ENCODE measurements at regions not wholly inside any gene's neighbourhood (a gene's known extent, or its start where the extent isn't known, plus 50 kb on each side); places are given as distances from the start of the nearest gene placed in this dataset.

DNA sequence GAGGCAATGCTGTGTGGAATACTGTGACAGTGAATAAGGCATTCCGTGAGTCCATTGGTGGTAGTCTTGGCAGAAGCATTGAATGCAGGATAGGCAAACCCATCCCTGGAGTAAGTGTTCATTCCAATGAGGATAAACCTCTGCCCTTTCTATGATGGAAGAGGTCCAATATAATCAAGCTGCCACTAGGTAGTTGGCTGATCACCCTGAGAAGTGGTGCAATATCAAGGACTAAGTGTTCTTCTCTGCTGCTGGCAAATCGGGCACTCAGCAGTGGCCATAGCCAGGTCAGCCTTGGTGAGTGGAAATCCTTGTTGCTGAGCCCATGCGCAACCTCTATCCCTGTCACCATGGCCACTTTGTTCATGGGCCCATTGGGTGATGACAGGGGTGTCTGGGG, 70.1 kb downstream of the FBXO4 start:
- TF ChIP-seq, protein P1, sequence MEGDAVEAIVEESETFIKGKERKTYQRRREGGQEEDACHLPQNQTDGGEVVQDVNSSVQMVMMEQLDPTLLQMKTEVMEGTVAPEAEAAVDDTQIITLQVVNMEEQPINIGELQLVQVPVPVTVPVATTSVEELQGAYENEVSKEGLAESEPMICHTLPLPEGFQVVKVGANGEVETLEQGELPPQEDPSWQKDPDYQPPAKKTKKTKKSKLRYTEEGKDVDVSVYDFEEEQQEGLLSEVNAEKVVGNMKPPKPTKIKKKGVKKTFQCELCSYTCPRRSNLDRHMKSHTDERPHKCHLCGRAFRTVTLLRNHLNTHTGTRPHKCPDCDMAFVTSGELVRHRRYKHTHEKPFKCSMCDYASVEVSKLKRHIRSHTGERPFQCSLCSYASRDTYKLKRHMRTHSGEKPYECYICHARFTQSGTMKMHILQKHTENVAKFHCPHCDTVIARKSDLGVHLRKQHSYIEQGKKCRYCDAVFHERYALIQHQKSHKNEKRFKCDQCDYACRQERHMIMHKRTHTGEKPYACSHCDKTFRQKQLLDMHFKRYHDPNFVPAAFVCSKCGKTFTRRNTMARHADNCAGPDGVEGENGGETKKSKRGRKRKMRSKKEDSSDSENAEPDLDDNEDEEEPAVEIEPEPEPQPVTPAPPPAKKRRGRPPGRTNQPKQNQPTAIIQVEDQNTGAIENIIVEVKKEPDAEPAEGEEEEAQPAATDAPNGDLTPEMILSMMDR (IDR thresholded peaks at IDR 0.05), result no peak
- no peak for TF ChIP-seq ZFX (IDR thresholded peaks at IDR 0.05; ENCODE audit: borderline replicate concordance)
